HG03175 (cell line): ENCODE measurements at regions not wholly inside any gene's neighbourhood (a gene's known extent, or its start where the extent isn't known, plus 50 kb on each side); places are given as distances from the start of the nearest gene placed in this dataset.
"Not testable (repeated sequence)": the region's sequence is repeated elsewhere in the genome, so short reads cannot be mapped to it uniquely, and the experiment has no call there.

Experiments
- ATAC-seq: cut with Tn5 transposase; IDR thresholded peaks from one replicate; pipeline ENCODE4 v1.9.1; 2021; ENCODE audit warnings: mild to moderate bottlenecking, moderate library complexity; ENCODE audit not compliant: unreplicated experiment

DNA sequence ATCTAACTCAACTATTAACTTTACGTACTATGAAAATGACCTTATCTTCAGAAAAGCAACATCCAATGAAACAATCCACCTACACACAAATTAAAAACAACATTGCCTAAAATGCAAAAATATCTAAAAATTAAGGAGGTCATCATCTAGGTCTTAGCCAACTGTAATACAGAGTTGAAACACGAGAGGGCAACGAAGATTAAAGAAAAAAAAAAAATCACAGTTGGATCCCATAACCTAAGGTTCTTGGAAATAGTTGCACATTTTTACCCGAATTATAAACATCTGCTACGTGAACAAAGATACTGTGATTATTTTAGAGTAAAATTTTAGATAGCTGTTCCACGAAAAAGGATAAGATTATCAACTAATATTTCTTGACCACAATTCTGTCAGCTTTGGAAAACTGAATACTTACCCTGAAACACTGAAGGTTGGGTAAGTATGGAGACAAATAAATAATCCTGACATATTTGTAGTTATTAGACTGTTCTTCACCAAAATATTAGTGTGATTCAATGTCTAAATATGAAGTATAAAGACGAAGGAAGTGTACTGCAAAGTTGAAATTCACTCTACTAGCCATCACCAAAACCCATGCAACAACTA is 88.0 kb upstream of the AK4 start:
- no peak for ATAC-seq

DNA sequence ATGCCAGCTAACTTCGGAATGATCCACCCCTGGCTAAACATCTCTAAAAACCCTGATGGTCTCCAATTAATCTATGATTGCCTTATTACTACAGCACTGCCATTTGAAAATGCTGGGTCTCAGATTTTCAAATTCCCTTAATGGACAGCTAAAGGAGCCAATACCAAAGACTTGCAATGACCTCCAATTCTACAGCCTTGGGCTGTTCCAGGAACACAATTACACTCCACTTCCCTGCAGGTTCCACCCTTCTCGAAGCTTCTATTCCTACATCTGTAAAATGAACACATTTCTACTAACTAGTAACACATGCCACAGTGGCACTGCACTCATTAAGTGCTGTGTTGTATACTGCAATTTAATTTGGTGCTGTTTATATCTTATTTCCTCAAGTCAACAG is 85.7 kb upstream of the AK4 start:
- ATAC-seq = no peak

DNA sequence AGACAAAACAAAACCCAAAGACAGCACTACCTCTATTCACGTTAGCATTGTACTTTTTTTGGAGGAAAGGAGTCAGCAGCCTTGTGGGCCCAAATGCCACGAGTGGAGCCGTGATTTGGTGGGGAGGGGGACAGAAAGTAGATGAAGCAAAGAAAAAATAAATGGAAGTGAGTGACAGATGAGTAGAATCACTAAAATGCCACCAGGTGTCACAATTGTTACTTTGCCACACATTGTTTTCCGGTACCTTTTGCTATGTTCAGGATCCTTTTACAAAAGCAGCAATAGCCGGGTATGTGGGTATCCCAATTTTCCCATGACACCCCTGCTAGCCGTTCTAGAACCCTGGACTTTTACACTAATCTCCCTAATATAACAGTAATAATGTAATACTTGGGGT is 85.0 kb upstream of the AK4 start:
- ATAC-seq = no peak

DNA sequence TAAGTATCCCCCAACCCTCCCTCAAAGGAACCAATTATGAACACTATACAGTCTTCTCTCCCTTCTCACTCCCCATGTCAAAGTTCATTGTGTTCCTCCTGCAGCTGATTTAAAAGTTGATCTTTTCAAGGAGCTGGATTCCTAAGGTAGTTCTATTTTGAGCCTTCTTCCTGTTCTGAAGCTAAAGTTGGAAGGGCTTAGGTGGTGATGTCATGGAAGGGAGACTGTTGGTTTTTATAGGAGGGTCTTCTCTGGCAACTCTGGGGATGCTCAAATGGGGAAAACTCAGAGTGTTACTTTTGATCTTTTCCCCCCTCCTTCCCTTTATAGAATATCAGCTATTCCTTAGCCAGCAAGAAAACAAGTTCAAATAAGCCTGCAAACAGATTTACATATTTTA is 83.0 kb upstream of the AK4 start:
- no peak for ATAC-seq

DNA sequence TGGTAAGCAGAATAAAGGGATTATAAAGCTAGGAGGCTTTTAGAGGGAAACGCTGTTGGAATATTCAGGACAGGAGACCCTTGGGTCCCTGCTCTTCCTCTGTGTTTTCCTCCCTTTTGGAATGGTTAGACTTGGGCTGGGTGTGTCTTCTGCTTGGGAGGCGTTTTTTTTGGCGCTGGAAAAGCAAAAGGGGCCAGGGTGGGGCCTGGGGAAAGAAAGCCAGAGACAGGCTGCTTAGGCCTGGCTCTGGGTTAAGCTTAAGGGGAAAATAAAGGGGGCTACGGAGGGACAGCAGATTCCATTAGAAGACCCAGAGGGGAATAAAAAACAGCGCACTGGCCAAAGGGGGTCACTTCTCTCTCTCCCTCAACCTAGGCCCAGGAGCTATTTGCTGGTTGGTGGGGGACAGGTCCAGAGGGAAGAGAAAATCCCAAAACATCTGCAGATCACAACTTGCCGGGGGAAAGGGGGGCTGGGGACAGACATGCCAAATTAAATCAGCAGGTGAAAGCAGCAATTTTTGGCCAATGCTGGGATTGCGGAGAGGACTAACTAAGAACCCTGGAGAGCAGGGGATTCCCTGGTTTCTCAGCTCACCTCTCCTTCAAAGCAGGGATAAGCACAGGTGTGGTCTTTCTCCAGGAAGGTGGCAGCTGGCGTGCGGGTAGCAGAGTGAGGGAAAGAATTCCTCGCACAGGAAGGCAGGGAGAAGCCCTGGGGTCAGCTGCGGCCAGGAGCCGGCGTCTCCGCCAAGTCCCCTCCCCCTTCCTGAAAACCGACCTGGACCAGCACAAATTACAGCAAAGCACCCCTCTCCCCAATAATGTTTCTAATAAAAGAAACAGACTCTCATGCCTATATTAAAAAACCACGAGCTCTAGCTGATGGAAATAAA is 82.2 kb upstream of the AK4 start:
- ATAC-seq = no peak

DNA sequence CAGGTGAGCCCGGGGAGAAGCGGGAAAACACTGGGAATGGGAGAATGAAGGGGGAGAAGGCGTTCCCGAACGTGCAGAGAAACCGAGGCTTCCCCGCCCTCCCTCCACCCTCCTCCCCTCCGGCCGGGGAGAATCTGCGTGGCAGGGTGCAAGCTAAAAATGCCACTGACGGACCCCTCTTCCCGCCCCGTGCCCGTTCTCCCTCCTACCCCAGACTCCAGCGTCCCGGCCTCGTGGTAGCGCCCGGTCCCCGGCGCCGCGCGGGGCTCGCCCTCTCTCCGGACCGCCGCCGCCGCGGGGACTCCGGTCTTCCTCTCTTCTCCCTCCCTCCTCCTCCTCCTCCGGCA is 81.6 kb upstream of the AK4 start:
- peak; percentile 4 for ATAC-seq

DNA sequence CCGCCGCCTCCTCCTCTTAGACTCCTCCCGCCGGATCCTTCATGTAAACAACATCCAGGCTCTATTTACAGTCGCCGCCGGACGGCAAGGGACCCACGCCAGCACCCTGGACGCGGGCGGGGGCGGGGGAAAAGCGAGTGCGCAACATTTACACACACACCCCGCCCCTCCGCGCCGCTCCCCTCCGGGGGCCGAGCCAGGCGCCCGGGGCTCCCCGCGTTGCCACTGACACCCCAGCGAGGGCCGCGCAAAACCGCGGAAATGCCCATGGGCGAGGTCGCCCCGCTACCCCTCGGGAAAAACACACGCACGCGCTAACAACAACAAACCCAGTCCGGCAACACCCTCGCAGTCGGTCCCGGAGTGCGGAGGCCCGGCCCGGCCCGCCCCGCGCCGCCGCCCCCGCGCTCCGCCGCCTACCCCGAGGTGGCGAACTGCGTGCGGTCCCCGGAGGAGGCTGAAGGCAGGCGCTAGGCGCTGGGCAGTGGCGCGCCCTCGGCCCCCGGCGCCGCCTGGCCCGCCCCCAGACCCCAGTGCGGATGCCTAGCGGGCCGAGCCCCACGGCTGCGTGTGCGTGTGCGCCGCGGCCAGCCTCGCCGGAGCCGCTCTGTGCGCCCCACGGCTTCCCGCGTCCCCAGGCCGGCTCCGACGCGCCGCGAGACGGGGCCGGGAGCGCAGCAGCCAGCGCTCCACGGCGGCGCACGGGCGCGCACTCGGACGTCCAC is 81.1 kb upstream of the AK4 start:
- ATAC-seq = peak; percentile 51

DNA sequence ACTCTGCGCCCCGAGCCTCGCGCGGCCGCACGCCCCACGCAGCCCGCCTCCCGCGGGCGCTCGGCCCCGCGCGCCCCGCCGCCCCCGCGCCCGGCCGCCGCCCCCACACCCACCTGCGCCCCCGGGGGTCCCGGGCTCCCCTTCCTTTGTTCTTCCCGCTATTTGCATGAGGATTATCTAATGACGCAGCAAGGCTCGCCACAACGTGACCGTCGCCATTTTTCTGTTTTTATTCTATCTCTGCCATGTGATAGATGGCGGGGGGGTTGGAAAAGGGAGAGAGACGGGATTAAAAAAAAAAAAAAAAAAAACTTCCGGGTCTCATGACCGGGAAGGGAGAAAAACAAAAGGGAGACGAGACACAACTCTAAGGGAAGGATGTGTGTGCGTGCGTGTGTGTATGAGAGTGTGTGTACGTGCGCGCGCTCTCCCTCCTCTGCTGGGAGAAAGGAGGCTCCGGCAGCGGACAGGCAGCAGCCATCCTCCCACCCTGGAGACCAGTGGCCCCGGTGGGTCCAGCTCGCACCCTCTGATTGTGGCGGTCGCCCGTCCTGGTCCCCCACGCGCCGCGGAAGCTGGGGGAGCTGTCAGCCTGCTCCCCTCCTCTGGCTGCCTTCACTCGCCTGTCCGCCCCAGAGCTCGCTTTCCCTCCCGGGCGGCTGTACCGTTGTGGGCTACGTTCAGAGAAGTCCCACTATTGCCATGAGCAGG is 80.4 kb upstream of the AK4 start:
- peak; percentile 34 for ATAC-seq

DNA sequence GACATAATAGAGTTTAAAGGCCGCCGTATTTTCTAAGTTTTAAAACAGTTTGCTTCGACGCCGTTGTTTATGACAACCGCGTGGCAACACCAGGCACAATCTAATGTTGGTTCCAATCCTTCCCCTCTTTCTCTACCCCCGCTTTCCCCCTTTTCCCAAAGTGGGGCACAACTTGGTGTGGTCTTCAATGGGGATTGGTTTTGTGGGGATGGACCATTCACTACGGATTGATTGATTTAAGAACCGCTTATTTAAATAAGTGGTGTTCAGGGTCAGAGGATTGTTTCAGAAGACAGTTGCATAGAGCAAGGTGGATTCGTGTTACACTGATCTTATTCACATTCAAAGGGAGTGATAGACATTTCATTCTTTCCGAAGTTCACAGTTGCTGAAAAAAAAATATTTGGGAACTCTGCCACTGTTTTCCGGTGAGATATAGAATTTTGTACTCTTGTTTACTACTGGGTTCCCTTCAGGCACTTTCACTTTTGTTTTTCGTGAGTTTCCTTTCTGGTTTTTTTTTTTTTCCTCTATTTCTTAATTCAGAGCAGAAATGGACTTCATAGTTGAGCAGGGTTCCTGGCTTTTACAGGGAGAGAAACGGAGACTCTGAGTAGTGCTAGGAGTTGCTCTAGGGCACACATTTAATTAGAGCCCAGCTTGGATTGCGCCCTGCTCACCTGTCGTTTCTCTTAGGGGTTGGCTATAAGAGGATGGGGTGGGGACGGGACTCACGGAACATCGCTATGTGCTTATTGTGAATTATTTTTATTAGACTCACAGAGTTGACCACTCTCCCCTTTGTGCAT is 79.6 kb upstream of the AK4 start:
- ATAC-seq = peak; percentile 14

DNA sequence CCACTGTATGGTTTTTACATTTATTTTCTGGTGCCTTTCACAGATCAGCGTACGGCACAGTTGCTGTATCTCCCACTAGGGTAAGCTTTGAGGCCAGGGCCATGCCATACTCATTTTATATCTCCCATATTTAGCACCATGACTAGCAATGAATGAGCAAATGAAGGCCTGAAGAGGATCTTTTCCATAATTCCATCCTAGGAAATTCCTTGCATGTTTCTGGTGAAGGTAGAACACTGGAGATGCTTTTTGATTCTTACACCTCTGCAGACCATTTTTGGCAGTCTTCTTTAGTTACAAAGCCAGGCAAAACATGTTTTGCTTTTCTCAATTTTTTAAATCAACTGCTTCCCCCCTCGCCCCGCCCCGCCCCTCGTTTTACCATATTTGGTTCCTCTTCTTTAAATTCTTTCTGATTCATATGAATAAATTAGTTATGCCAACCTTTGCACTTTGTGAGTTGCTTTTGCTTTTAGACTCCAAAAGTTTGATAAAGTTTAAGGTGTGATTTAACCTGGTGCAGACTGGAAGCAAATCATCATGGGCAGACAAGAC is 78.9 kb upstream of the AK4 start:
- no peak for ATAC-seq

DNA sequence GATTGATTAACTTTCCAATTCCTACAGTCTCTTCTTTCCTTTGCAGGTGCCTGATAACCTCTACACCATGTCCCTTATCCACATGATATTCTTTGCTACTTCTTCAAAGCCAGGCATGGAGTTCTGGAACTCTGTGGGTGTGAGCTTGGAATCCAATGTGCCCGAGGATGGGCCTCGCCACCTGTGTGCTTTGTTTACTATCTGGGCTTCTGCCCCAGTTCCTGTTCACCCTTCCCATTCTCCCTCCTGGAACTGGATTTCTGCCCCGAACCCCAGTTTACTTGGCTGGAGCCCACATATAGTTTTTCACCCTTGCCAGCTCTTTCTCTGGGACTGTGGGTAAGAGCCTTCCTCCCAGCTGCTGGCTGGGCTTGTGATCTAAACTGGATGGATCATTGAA is 75.2 kb upstream of the AK4 start:
- no peak for ATAC-seq

DNA sequence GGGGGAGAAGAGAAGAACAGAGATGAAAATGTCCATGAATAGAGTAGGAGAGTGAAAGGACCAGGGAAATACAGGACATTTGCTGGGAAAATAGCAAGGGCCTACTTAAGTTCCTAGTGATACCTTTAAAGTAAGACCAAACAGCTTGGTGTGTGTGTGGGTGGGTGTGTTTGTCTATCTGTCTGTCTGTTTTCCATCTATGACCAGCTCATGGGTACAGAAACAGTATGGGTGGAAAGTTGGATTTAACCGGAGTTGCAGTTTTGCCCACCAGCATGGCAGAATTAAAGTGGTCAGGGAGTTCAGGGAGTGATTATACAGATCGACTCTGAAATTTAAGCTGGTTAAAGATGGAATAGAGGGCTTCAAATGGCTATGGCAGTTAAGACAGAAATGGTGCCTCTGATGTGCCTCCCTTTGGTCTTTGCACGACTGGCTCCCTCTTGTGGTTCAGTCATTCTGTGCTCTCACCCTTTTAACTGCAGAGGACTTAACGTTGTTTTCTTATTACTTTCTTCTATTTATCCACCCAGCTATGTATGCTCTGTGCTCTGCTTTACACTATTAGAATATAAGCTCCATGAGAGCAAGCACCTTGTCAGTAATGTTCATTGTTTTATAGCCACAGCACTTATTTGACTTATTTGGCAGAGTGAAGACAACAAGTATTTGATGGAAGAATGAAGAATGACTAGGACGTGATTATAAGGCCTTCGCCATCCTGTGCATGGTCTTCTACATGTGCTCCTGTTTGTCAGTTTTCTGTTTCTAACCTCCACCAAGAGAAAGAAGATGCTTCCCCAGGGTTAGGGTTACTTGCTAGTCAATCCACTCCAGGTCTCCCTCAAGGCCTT is 72.7 kb upstream of the AK4 start:
- ATAC-seq = peak; percentile 82

DNA sequence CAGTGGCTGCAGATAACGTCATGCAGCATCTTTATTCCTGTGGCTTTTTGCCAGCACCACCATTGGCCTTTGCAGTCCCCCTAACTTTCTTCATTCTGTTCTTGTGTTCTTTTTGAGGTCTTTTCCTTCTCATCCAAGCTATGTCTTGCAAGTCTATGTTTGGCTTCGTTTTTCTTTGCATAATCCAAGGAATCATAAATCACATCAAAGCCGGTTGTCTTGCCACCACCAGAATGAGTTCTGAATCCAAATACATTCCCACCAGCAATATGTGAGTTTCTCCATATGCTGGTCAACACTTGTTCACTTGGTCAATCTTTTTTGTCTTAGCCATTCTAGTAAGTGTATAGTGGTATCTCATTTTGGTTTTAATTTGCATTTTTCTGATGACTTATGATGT is 70.6 kb upstream of the AK4 start:
- no peak for ATAC-seq

DNA sequence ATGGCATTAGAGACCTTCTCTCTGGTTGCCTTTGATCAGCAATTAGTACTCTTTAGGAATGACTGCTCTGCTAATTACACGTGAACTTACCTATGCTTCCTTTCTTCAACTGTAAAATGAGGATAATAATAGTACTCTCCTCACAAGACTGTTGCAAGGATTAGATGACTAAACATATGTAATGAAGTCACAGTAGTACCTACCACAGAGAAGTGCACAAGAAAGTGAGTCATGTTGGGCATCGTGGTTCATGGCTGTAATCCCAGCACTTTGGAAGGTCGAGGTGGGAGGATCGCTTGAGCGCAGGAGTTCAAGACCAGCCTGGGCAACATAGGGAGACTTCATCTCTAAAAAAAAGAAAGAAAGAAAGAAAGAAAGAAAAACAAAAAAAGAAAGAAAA is 68.1 kb upstream of the AK4 start:
- ATAC-seq = no peak

DNA sequence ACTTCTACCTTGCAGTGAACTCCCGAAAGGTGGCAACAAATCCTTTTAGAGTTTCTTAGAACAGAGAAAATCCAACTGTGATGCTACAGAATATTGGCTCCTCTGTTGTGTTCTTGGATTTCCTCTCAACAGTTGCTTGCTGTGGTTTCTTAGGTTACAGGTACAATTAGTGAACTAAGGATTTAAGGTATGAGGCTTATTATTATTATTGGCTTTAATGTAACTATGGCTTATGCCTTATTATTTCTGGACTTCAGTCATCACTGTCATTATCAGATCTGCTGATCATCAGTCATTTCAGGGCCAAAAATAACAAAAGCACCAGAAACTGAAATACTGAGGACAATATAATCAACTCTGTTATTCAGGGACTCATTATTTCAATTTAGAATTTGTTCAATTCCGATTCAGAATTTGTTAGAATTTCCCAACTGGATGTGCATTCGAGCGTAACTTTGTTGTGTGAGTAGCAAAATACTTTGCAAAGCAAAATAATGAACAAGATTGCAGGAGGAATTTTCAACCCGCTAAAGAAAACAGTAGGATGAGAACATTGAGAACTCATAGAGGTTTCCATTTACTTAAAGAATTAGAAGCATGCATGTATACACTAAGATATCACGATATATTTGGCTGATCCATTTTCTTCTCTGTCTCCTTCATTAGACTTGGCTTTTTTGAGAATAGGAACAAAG is 65.5 kb upstream of the AK4 start:
- no peak for ATAC-seq

DNA sequence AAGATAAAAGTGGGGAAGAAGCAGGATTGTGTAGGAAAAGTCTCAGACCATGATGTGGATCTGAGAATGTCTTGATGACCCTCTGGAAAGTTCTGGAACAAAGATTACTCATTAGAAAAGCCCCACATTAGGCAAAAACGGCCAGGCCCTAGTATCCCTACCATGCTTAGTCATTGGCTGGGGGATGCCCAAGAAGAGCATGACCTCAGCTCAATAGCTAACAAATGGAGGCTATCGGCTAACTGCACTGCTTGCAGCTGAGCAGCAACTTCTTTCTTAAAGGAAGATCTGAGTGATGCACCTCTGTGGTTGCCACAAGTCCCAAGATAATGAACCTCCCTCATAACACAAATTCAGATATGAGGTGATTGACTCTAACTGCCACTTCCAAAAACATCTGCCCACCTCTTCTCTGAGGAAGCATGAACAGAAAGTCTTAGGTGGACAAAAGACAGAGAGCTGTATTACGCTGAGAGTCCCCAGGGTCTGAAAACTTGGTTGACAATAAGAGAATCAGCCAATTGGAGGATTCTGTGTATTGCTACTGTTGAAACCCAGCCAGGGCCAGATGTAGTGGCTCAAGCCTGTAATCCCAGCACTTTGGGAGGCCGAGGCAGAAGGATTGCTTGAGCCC is 64.6 kb upstream of the AK4 start:
- no peak for ATAC-seq

DNA sequence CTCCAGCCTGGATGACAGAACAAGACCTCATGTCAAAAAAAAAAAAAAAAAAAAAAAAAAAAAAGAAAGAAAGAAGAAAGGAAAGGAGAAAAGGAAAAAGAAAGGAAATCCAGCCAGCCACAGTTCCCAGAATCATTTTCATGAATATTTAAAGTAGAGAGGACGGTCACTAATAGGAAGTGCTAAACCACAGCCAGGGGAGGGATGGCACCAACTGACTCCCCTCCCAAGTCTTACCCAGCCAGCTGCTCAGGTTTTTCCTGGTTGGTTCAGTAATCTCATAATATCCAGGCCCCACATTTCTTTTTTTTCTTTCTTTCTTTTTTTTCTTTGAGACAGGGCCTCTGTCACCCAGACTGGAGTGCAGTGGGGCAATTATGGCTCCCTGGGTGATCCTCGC is 63.9 kb upstream of the AK4 start:
- no peak for ATAC-seq

DNA sequence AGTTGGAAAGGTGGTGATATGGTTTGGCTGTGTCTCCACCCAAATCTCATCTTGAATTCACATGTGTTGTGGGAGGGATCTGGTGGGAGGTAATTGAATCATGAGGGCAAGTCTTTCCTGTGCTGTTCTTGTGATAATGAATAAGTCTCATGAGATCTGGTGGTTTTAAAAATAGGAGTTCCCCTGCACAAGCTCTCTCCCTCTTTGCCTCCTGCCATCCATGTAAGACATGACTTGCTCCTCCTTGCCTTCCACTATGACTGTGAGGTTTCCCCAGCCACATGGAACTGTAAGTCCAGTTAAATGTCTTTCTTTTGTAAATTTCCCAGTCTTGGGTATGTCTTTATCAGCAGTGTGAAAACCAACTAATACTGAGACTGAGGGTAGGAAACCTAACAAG is 60.5 kb upstream of the AK4 start:
- not testable (repeated sequence) for ATAC-seq
